ENCODE measurements at regions not wholly inside any gene's neighbourhood (a gene's known extent, or its start where the extent isn't known, plus 50 kb on each side); places are given as distances from the start of the nearest gene placed in this dataset.

GRCh38 chr5:61949054-61949678, 356.8 kb upstream of the KIF2A start:
- no peak for DNase-seq (ENCODE audit: low read depth in 2 of 3, low spot score in 2 of 3)

GRCh38 chr5:61949679-61950435, 356.1 kb upstream of the KIF2A start:
- no peak for DNase-seq (ENCODE audit: low read depth in 2 of 3, low spot score in 2 of 3)

- DNase-seq (ENCODE audit: low read depth in 2 of 3, low spot score in 2 of 3), result no peak
Observed at GRCh38 chr5:61951295-61951694, 354.7 kb upstream of the KIF2A start.

GRCh38 chr5:61953913-61954312, 352.1 kb upstream of the KIF2A start:
- DNase-seq (ENCODE audit: low read depth in 2 of 3, low spot score in 2 of 3), result no peak

GRCh38 chr5:61964201-61964600, 341.8 kb upstream of the KIF2A start:
- DNase-seq (ENCODE audit: low read depth in 2 of 3, low spot score in 2 of 3), result no peak

- DNase-seq (ENCODE audit: low read depth in 2 of 3, low spot score in 2 of 3), result no peak
Observed at GRCh38 chr5:61965069-61965468, 340.9 kb upstream of the KIF2A start.

GRCh38 chr5:61965490-61965889, 340.5 kb upstream of the KIF2A start:
- no peak for DNase-seq (ENCODE audit: low read depth in 2 of 3, low spot score in 2 of 3)

GRCh38 chr5:61966296-61966955, 339.6 kb upstream of the KIF2A start:
- DNase-seq (ENCODE audit: low read depth in 2 of 3, low spot score in 2 of 3), result no peak

GRCh38 chr5:61966997-61967396, 339.0 kb upstream of the KIF2A start:
- no peak for DNase-seq (ENCODE audit: low read depth in 2 of 3, low spot score in 2 of 3)

GRCh38 chr5:61967681-61968080, 338.3 kb upstream of the KIF2A start:
- no peak for DNase-seq (ENCODE audit: low read depth in 2 of 3, low spot score in 2 of 3)

GRCh38 chr5:61969347-61969746, 336.7 kb upstream of the KIF2A start:
- DNase-seq (ENCODE audit: low read depth in 2 of 3, low spot score in 2 of 3), result no peak

GRCh38 chr5:61969755-61970154, 336.3 kb upstream of the KIF2A start:
- DNase-seq (ENCODE audit: low read depth in 2 of 3, low spot score in 2 of 3), result no peak

- no peak for DNase-seq (ENCODE audit: low read depth in 2 of 3, low spot score in 2 of 3)
Observed at GRCh38 chr5:61970218-61970617, 335.8 kb upstream of the KIF2A start.

- DNase-seq (ENCODE audit: low read depth in 2 of 3, low spot score in 2 of 3), result no peak
Observed at GRCh38 chr5:61974680-61975079, 331.3 kb upstream of the KIF2A start.

- DNase-seq (ENCODE audit: low read depth in 2 of 3, low spot score in 2 of 3), result no peak
Observed at GRCh38 chr5:61981886-61982285, 324.1 kb upstream of the KIF2A start.

- DNase-seq (ENCODE audit: low read depth in 2 of 3, low spot score in 2 of 3), result no peak
Observed at GRCh38 chr5:61991430-61991829, 314.6 kb upstream of the KIF2A start.

- DNase-seq (ENCODE audit: low read depth in 2 of 3, low spot score in 2 of 3), result no peak
Observed at GRCh38 chr5:61991866-61992265, 314.1 kb upstream of the KIF2A start.

GRCh38 chr5:61993295-61993927, 312.6 kb upstream of the KIF2A start:
- DNase-seq (ENCODE audit: low read depth in 2 of 3, low spot score in 2 of 3), result no peak

- no peak for DNase-seq (ENCODE audit: low read depth in 2 of 3, low spot score in 2 of 3)
Observed at GRCh38 chr5:61994171-61994570, 311.8 kb upstream of the KIF2A start.

GRCh38 chr5:61995486-61995885, 310.5 kb upstream of the KIF2A start:
- DNase-seq (ENCODE audit: low read depth in 2 of 3, low spot score in 2 of 3), result no peak

- DNase-seq (ENCODE audit: low read depth in 2 of 3, low spot score in 2 of 3), result no peak
Observed at GRCh38 chr5:61999371-61999770, 306.6 kb upstream of the KIF2A start.

- no peak for DNase-seq (ENCODE audit: low read depth in 2 of 3, low spot score in 2 of 3)
Observed at GRCh38 chr5:62000646-62001045, 305.4 kb upstream of the KIF2A start.
